ENCODE measurements at regions not wholly inside any gene's neighbourhood (a gene's known extent, or its start where the extent isn't known, plus 50 kb on each side); places are given as distances from the start of the nearest gene placed in this dataset.

DNA sequence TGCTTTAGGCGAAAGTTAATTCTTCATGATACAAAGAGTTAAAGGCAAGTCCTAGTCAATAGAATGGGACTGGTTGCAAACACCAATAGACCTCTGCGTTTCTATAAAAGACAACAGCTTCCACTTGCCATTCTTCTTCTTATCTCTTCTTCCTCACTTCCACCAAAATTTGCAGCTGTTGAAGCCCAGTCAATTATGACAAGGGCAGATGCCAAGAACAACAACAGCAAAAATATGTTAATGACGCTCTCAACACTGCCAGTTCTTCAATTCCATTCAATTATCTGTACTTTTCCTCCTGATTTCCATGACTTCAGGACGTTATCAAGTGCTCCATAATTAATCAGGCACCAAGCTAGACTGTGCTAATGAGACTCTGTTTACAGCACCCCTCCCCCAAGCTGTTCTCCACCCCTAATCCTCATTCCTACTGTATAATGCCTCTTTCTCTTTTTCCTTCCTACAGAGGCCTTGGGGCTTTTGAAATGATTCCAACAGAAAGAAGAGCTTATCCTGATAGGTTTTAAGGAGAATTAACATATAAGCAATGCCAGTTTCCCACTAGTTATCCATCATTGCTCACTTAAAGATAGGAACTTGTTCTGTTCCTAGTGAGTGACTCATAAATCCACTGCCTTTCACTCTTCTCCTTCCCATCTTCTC, 1160.5 kb downstream of the IGSF11 start:
- TF ChIP-seq FOXK2 (IDR thresholded peaks at IDR 0.05) (no peak), TARDBP (IDR thresholded peaks at IDR 0.05) (no peak), BHLHE40 (IDR thresholded peaks at IDR 0.05; ENCODE audit: borderline replicate concordance) (no peak), HDGF (IDR thresholded peaks at IDR 0.05; ENCODE audit: borderline replicate concordance) (no peak), FOXA1 (IDR thresholded peaks at IDR 0.05) (no peak), ZNF384 (IDR thresholded peaks at IDR 0.05) (no peak)
